SK-N-SH treated with all-trans-retinoic acid at 6 μM for 48 hours (cell line): ENCODE measurements at regions not wholly inside any gene's neighbourhood (a gene's known extent, or its start where the extent isn't known, plus 50 kb on each side); places are given as distances from the start of the nearest gene placed in this dataset.

ENCODE experiments used
- BACH2 ChIP-seq: fragments of 250-450 bp; sonication (Bioruptor Pico); IDR thresholded peaks from 2 replicates; pipeline ENCODE4 v1.9.0; 2021; ENCODE audit warnings: mild to moderate bottlenecking, borderline replicate concordance
- PPARA ChIP-seq: fragments of 250-450 bp; sonication (Bioruptor Pico); IDR thresholded peaks from 2 replicates; pipeline ENCODE4 v1.5.0; 2020; ENCODE audit warnings: mild to moderate bottlenecking, borderline replicate concordance
- TCF4 ChIP-seq: fragments of 250-450 bp; sonication (Bioruptor Pico); IDR thresholded peaks from 2 replicates; pipeline ENCODE4 v1.8.0; 2021; ENCODE audit warnings: mild to moderate bottlenecking, moderate library complexity, borderline replicate concordance
- ZFP3 ChIP-seq: fragments of 250-450 bp; sonication (Bioruptor Pico); IDR thresholded peaks from 2 replicates; pipeline ENCODE4 v1.5.0; 2020; ENCODE audit warnings: mild to moderate bottlenecking, moderate library complexity
- ZFP30 ChIP-seq: fragments of 450-650 bp; formaldehyde crosslinking; IDR thresholded peaks from 2 replicates; pipeline ENCODE4 v1.5.0; 2022; ENCODE audit warnings: mild to moderate bottlenecking, moderate library complexity
- TF ChIP-seq, protein P1 (sequence below): fragments of 250-450 bp; sonication (Bioruptor Pico); IDR thresholded peaks from 2 replicates; pipeline ENCODE4 v1.8.0; 2020; ENCODE audit warnings: mild to moderate bottlenecking, moderate library complexity, borderline replicate concordance
- TF ChIP-seq, protein P2 (sequence below): fragments of 250-450 bp; sonication (Bioruptor Pico); IDR thresholded peaks from 2 replicates; pipeline ENCODE4 v1.5.0; 2020; ENCODE audit warnings: mild to moderate bottlenecking, moderate library complexity

DNA sequence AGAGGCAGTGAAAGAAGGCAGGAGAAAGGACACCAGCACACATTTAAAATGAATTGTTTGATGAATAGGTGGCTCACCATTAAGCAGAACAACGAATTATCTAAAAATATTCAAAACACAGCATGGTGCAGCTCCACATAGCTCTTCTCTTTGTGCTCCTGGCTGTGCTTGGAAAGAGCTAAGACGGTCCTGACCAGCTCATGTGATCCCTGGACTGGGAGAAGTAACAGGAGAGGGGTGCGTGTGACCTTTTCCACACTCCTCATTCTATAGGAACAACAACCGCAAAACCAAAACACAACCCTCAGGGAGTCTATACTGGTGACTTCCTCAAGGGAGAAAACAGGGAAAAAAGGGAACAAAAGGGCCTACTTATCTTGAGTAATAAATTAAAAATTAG lies 140.5 kb downstream of the DIRAS2 start:
- TF ChIP-seq ZFP30 (CRISPR knock-in tag) = no peak
- TF ChIP-seq, protein P1, sequence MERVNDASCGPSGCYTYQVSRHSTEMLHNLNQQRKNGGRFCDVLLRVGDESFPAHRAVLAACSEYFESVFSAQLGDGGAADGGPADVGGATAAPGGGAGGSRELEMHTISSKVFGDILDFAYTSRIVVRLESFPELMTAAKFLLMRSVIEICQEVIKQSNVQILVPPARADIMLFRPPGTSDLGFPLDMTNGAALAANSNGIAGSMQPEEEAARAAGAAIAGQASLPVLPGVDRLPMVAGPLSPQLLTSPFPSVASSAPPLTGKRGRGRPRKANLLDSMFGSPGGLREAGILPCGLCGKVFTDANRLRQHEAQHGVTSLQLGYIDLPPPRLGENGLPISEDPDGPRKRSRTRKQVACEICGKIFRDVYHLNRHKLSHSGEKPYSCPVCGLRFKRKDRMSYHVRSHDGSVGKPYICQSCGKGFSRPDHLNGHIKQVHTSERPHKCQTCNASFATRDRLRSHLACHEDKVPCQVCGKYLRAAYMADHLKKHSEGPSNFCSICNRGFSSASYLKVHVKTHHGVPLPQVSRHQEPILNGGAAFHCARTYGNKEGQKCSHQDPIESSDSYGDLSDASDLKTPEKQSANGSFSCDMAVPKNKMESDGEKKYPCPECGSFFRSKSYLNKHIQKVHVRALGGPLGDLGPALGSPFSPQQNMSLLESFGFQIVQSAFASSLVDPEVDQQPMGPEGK = no peak
- no peak for TF ChIP-seq ZFP3 (CRISPR knock-in tag)
- TF ChIP-seq BACH2 (CRISPR knock-in tag) = no peak
- no peak for TF ChIP-seq PPARA (CRISPR knock-in tag)
- no peak for TF ChIP-seq TCF4 (CRISPR knock-in tag)
- TF ChIP-seq, protein P2, sequence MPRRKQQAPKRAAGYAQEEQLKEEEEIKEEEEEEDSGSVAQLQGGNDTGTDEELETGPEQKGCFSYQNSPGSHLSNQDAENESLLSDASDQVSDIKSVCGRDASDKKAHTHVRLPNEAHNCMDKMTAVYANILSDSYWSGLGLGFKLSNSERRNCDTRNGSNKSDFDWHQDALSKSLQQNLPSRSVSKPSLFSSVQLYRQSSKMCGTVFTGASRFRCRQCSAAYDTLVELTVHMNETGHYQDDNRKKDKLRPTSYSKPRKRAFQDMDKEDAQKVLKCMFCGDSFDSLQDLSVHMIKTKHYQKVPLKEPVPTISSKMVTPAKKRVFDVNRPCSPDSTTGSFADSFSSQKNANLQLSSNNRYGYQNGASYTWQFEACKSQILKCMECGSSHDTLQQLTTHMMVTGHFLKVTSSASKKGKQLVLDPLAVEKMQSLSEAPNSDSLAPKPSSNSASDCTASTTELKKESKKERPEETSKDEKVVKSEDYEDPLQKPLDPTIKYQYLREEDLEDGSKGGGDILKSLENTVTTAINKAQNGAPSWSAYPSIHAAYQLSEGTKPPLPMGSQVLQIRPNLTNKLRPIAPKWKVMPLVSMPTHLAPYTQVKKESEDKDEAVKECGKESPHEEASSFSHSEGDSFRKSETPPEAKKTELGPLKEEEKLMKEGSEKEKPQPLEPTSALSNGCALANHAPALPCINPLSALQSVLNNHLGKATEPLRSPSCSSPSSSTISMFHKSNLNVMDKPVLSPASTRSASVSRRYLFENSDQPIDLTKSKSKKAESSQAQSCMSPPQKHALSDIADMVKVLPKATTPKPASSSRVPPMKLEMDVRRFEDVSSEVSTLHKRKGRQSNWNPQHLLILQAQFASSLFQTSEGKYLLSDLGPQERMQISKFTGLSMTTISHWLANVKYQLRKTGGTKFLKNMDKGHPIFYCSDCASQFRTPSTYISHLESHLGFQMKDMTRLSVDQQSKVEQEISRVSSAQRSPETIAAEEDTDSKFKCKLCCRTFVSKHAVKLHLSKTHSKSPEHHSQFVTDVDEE (CRISPR knock-in tag) = no peak
